ENCODE measurements at regions not wholly inside any gene's neighbourhood (a gene's known extent, or its start where the extent isn't known, plus 50 kb on each side); places are given as distances from the start of the nearest gene placed in this dataset.

DNA sequence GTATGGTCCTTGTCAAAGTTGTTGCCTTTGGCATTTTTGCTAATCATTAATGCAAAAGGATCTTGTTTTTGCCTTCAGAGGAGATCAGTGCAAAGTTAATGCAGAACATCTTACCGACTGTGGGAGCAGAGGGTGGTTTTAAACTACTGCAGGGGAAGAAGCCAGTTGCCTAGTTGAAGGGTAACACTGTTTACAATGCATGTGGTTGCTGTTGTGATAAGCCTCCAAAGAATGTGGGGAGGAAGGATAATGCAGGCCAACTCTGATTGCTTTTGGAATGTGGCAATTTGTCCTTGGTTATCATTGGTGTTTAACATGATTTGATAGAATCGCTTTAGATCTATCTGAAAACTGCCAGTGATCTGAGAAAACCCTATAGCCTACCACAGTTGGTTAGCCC, 204.3 kb upstream of the TLL1 start:
- DNase-seq (no peak), FAIRE-seq (no peak), ATAC-seq (peak in 2 of 4 donors; percentile 23 to 44)
- WGBS, 2 donors = 25 to 28% methylated on average over 2 of the region's 2 CpGs
- Histone ChIP-seq H3K36me3 (no peaks in the 10 kb centered on the region), H3K27me3 (no peaks in the 10 kb centered on the region), H3K4me3 (no peak overlapping the region), H3K27ac (no peak overlapping the region), H3K9me3 (no peaks in the 10 kb centered on the region), H3K4me1 (no peaks in the 10 kb centered on the region)
- intact Hi-C loops (cut with DNase I) = no loop called here
- no peak for TF ChIP-seq CTCF (IDR thresholded peaks at IDR 0.05)

GRCh38 chr4:165677081-165677480, 196.0 kb upstream of the TLL1 start:
- intact Hi-C loops (cut with DNase I) = no loop called here
- Histone ChIP-seq H3K4me3 (no peak overlapping the region), H3K9me3 (no peaks in the 10 kb centered on the region), H3K4me1 (peaks cover 0 to 8% (median 0%) of the 10 kb centered on the region in 3 donors), H3K36me3 (no peaks in the 10 kb centered on the region), H3K27ac (no peak overlapping the region), H3K27me3 (no peaks in the 10 kb centered on the region)
- ATAC-seq = no peak
- WGBS, 2 donors = 86% methylated on average over 8 of the region's 8 CpGs
- no peak for FAIRE-seq
- DNase-seq = no peak
- no peak for TF ChIP-seq CTCF (IDR thresholded peaks at IDR 0.05)

GRCh38 chr4:165678236-165678935, 194.7 kb upstream of the TLL1 start:
- TF ChIP-seq CTCF (IDR thresholded peaks at IDR 0.05) = no peak
- ATAC-seq (peak in 3 of 4 donors; percentile 45 to 79 (median 60)), DNase-seq (peak in 1 of 6 donors; percentile 22), FAIRE-seq (no peak)
- WGBS, 2 donors = 33 to 35% methylated on average over 6 of the region's 6 CpGs
- no peaks in the 10 kb centered on the region for H3K36me3 ChIP-seq
- intact Hi-C loops (cut with DNase I) = no loop called here
- H3K9me3 ChIP-seq = no peaks in the 10 kb centered on the region
- H3K4me3 ChIP-seq = no peak overlapping the region
- H3K4me1 ChIP-seq = peaks cover 0 to 8% (median 0%) of the 10 kb centered on the region in 3 donors
- no peaks in the 10 kb centered on the region for H3K27me3 ChIP-seq
- no peak overlapping the region for H3K27ac ChIP-seq

- FAIRE-seq = no peak
- no peak for DNase-seq
- H3K4me3 ChIP-seq = no peak overlapping the region
- H3K27ac ChIP-seq = no peak overlapping the region
- no peak for TF ChIP-seq CTCF (IDR thresholded peaks at IDR 0.05)
- 88 to 89% methylated on average over 1 of the region's 1 CpG for WGBS, 2 donors
- peaks cover 0 to 8% (median 0%) of the 10 kb centered on the region in 3 donors for H3K4me1 ChIP-seq
- no peaks in the 10 kb centered on the region for H3K9me3 ChIP-seq
- H3K36me3 ChIP-seq = no peaks in the 10 kb centered on the region
- intact Hi-C loops (cut with DNase I) = no loop called here
- no peaks in the 10 kb centered on the region for H3K27me3 ChIP-seq
- ATAC-seq = no peak
Measured at GRCh38 chr4:165678936-165679325, 194.1 kb upstream of the TLL1 start.

- H3K9me3 ChIP-seq = no peaks in the 10 kb centered on the region
- peaks cover 0 to 8% (median 0%) of the 10 kb centered on the region in 3 donors for H3K4me1 ChIP-seq
- 96 to 99% methylated on average over 5 of the region's 5 CpGs for WGBS, 2 donors
- intact Hi-C loops (cut with DNase I) = no loop called here
- DNase-seq (no peak), ATAC-seq (no peak), FAIRE-seq (no peak)
- H3K36me3 ChIP-seq = no peaks in the 10 kb centered on the region
- TF ChIP-seq CTCF (IDR thresholded peaks at IDR 0.05) = no peak
- no peak overlapping the region for H3K4me3 ChIP-seq
- H3K27ac ChIP-seq = no peak overlapping the region
- no peaks in the 10 kb centered on the region for H3K27me3 ChIP-seq
Measured at GRCh38 chr4:165680821-165681220, 192.2 kb upstream of the TLL1 start.

All from pancreas (tissue), 10 donors.